Mononuclear cell (primary cell): ENCODE measurements at regions not wholly inside any gene's neighbourhood (a gene's known extent, or its start where the extent isn't known, plus 50 kb on each side); places are given as distances from the start of the nearest gene placed in this dataset.

Source experiments
- H3K27me3 ChIP-seq: 2 replicates; pipeline ENCODE4 v1.6.0; 2011; ENCODE audit warnings: low read length, control low read depth; ENCODE audit not compliant: insufficient read depth
- H3K4me1 ChIP-seq: 2 replicates; pipeline ENCODE4 v1.5.1; 2011; ENCODE audit warnings: mild to moderate bottlenecking, low read length, control low read depth; ENCODE audit not compliant: insufficient read depth
- H3K4me3 ChIP-seq: 2 replicates; pipeline ENCODE4 v1.5.1; 2011; ENCODE audit warnings: mild to moderate bottlenecking, low read length, moderate library complexity
- H3K9me3 ChIP-seq: 2 replicates; pipeline ENCODE4 v1.5.1; 2011; ENCODE audit warnings: low read depth, mild to moderate bottlenecking, control low read depth, low read length

DNA sequence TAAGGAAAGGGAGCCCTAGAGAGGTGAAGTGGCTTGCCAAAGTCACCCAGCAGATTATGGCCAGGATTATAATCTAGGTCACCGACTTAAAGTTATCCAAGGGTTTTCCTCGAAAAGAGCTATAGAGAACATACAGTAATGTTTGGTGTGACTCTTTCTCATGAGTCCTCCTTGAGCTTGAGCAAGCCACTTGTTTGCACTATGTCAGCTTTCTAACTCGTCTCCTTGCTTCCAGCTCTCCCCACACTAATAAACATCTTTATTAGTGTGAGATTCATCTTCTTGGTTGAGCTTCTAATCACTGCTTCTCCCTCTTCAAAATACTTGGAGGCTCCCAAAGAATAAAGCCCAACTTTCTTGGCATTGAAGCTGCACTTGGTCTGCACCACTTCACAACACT is 390.0 kb upstream of the USP24 start:
- no peaks in the 10 kb centered on the region for H3K9me3 ChIP-seq
- H3K4me1 ChIP-seq, result no peaks in the 10 kb centered on the region
- H3K4me3 ChIP-seq, result no peak overlapping the region
- H3K27me3 ChIP-seq, result no peaks in the 10 kb centered on the region

DNA sequence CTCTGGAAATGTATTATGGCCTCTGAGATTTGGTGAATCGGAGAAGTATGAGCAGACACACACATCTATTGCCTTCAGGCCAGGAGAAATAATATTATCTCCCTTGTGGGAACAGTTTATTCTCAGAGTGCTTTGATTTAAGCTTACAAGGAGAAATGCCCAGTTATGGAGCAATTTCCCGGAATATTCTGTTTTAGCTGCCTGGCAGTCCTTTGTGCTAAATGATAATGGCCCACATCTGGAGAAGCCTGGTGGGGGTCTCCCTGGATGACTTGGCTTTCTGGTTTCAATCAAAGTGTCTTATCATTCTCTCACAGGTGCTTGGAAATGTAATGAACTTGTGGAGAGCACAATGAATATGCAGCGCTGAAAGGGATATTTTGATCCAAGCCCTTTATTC is 389.6 kb upstream of the USP24 start:
- Histone ChIP-seq H3K27me3 (no peaks in the 10 kb centered on the region), H3K4me3 (no peak overlapping the region), H3K4me1 (no peaks in the 10 kb centered on the region), H3K9me3 (no peaks in the 10 kb centered on the region)

DNA sequence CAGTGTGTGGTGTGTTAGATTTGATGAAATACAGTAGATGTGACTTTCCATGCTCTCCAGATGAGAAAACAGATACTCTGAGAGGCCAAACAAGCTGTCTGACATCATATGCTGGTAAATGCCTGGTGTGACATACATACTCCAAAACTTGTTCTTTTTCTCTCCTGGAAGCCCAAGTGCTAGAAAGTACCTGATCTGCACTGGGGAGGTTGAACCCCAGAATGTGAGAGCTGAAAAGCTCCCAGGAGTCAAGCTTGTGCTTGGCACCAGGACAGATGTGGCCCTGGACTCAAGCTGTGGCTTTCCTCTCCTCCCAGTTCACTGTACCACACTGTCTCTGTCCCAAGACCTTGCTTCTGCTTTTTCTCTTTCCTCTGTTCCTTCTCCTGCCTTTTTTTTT is 389.0 kb upstream of the USP24 start:
- H3K9me3 ChIP-seq, result no peaks in the 10 kb centered on the region
- H3K4me3 ChIP-seq, result no peak overlapping the region
- no peaks in the 10 kb centered on the region for H3K4me1 ChIP-seq
- H3K27me3 ChIP-seq, result no peaks in the 10 kb centered on the region

DNA sequence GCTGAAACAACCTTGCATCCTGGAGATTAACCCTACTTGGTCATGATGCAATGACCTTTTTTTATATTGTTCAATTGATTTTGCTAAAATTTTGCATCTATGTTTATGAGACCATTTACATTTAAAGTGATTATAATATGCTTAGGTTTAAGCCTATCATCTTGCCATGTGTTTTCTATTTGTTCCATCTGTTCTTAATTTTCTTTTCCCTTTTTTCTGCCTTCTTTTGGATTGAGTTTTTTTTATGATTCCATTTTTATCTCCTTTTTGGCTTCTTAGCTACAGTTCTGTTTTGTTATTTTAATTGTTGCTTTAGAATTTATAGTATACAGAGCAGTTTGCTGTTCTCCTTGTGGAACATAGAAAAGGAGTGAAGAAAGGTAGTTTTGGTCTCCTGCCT is 385.1 kb upstream of the USP24 start:
- no peak overlapping the region for H3K4me3 ChIP-seq
- no peaks in the 10 kb centered on the region for H3K9me3 ChIP-seq

DNA sequence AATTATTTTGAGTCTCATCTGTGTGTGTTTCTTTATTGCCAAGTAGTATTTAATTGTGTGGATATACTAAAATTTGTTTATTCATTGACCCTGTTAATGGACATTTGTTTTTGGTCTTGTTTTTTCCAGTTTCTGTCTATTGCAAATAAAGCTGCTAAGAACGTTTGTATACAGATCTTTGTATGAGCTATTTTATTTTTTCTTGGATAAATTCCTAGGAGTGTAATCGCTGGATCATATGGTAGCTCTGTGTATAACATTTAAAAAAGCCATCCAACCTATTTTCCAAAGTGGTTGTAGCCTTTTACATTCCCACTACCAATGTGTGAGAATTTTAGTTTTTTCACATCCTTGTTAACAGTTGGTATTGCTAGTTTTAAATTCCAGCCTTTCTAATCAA is 382.7 kb upstream of the USP24 start:
- no peaks in the 10 kb centered on the region for H3K27me3 ChIP-seq
- H3K4me3 ChIP-seq, result no peak overlapping the region
- no peaks in the 10 kb centered on the region for H3K9me3 ChIP-seq
- H3K4me1 ChIP-seq, result no peaks in the 10 kb centered on the region

More for the DNA sequence above, 385.1 kb upstream of the USP24 start:
- Histone ChIP-seq H3K27me3 (no peaks in the 10 kb centered on the region), H3K4me1 (no peaks in the 10 kb centered on the region)

DNA sequence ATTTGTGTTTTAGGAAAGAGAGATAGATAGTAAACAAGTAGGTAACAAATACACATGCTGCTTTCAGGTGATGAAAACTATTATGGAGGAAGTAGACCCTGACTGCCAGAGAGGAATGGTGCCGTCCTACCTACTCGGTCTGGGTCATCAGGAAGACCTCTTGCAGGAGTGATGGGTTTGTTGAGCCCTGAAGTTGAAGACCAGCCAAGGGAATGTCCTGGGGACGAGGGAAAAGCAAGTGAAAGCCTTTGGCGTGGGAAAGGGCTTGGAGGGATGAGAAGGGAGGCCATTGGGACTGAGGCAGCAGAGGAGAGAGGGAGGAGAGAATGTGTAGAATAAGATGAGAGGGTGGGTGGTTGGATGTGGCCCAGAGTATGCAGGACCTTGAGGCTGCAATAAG is 379.5 kb upstream of the USP24 start:
- Histone ChIP-seq H3K4me1 (no peaks in the 10 kb centered on the region), H3K27me3 (no peaks in the 10 kb centered on the region), H3K9me3 (no peaks in the 10 kb centered on the region), H3K4me3 (no peak overlapping the region)

DNA sequence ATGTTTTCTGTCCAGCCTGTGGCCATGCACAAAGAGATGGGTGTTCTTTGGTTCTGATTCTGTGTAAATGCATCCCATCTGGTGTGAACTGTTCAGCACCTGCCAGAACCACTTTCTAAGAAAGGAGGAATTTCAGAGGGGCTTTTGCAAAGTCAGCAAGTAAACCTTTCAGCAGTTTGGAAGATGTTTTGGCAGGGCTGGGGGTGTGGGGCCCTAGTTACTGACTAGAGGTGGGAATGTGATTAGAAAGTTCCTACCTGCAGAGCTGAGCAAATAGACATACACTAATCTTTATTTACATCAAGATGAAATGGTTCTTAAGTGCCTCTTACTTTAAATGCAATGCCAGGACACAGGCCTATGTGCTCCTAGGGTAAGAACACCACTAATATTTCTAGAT is 378.1 kb upstream of the USP24 start:
- H3K9me3 ChIP-seq, result no peaks in the 10 kb centered on the region
- H3K4me3 ChIP-seq, result no peak overlapping the region
- H3K4me1 ChIP-seq, result no peaks in the 10 kb centered on the region
- H3K27me3 ChIP-seq, result no peaks in the 10 kb centered on the region

DNA sequence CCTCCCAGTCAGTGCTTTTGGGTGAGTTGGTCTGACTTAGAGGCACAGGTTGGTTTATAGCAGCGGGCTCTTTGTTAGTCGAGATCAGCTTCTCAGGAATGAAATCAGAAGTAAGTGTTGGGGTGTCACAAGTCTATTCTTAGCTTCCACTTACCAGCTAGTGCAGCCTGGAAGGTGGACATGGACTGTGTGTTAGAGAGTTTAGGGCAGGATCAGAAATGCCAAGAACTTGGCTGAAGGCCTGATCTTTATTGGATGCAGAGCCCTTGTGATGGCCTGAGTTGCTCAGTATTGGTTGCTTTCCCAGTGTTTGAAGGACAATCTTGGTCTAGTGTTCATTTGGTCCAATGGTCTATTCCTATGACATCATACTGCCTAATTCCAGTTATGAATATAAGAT is 377.0 kb upstream of the USP24 start:
- no peaks in the 10 kb centered on the region for H3K4me1 ChIP-seq
- no peak overlapping the region for H3K4me3 ChIP-seq
- no peaks in the 10 kb centered on the region for H3K27me3 ChIP-seq
- no peaks in the 10 kb centered on the region for H3K9me3 ChIP-seq

DNA sequence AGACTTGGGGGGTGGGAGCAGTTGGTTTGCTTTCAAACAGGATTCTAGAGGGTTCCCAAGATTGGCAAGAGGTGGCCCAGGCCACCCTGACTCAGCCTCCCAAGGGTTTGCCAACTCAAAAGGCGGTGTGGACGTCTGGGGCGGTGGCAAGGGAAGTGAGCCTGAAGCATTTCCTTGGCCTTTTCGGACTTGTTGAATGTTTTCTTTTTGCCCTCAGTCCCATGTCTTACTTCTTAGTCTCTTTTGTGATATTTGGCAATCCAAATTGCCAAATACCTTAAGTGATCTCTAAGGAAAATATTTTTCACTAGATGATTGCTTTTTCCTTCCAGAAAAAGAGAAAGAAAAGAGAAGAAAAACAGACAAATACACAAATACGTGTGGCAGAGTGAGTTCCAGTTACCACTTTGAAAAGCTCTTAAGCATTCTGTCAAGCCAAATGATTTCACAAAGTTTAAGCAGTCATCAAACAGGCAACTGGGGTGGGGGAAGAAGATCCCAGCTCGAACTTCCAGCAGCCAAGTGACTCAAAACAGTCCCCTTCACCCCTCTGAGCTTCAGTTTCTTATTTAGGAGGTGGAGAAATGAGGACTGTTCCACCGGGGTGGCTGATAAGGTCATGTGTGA is 374.6 kb upstream of the USP24 start:
- H3K4me3 ChIP-seq, result no peak overlapping the region
- no peaks in the 10 kb centered on the region for H3K9me3 ChIP-seq
- H3K27me3 ChIP-seq, result no peaks in the 10 kb centered on the region
- no peaks in the 10 kb centered on the region for H3K4me1 ChIP-seq

DNA sequence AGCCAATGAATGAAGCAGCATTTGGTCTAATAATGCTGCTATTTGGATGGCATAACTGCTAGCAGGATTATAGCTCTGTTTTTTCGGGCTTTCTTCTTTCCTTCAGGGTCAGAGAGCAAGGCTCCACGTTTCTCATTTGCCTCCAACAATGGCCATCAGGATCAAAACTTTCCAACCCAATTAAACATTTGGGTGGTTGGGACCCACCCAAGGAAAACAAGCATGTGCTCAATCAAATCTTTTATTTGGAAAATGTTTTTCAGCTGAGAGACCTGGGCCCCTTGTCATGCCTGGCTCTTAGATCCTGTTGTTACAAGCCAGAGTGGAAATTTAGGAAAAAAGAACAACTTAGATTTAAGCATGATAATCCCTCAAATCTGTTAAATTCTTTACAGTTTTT is 373.1 kb upstream of the USP24 start:
- H3K4me1 ChIP-seq, result no peaks in the 10 kb centered on the region

DNA sequence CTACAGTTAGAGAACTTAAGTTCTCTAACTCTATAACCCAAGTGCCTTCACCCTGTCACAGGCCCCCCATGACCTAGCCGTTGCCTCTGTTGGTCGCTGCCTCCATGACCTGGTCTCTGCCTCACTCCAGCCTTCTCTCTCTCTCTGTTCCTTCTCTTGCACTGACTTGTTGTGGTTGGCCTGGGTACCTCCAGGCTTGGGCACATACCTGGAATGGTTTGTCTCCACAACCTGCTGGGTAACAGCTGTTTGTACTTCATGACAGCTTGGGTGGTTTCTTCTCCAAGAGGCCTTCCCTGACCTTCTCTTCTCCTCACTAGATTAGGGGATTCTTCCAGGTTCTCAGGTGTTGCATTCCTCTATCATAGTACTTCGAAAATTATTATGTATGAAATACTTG is 371.6 kb upstream of the USP24 start:
- Histone ChIP-seq H3K27me3 (no peaks in the 10 kb centered on the region), H3K4me3 (no peak overlapping the region), H3K4me1 (no peaks in the 10 kb centered on the region), H3K9me3 (no peaks in the 10 kb centered on the region)

More for the DNA sequence above, 373.1 kb upstream of the USP24 start:
- no peak overlapping the region for H3K4me3 ChIP-seq
- no peaks in the 10 kb centered on the region for H3K9me3 ChIP-seq
- no peaks in the 10 kb centered on the region for H3K27me3 ChIP-seq

DNA sequence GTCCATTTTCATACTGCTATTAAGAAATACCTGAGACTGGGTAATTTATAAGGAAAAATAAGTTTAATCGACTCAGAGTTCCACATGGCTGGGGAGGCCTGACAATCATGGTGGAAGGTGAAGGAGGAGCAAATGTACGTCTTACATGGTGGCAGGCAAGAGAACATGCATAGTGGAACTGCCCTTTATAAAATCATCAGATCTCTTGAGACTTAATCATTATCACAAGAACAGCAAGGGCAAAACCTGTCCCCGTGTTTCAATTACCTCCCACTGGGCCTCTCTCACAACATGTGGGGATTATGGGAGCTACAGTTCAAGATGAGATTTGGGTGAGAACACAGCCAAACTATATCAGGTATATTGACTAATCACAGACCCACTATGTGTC is 370.2 kb upstream of the USP24 start:
- Histone ChIP-seq H3K4me3 (no peak overlapping the region), H3K4me1 (no peaks in the 10 kb centered on the region), H3K9me3 (no peaks in the 10 kb centered on the region), H3K27me3 (no peaks in the 10 kb centered on the region)

DNA sequence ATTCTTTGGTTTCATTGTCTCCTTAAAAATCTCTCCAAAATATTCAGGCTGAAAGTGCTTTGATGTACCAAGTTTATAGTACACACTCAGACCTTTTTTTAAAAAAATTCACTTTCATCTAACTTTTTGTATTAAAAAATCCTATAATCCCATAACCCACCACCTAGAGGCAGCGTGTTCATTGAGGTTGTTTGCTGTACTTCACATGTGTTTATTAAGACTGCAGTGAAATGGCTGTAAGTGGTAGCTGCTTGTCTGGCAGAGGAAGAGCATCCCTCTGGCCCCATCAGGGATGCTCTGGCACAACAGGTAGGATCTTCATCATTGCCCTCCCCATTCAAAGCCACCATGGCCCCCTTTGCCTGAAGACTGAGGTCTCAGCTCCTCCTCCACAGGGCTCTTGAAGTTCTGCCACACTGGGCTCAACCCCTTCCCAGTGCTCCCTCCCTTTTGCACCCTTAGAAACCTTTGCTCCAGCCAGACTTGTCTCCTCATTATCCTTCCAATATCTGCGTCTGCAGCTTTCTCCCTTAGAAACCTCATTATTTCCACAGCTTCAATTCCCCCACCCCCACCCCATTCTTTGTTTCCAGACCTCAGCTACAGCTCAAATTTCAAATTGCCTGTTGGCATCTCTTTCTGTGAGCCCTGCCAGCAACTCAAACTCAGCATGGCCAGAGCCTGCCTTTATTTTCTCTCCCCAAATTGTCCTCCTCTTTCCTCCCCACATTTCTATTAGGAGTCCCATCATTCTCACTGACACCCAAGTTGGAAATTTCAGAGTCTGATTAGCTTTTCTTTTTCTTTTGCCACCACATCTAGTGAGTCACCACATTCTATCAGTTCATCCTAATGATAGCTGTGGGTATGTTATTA is 369.6 kb upstream of the USP24 start:
- Histone ChIP-seq H3K27me3 (no peaks in the 10 kb centered on the region), H3K4me3 (no peak overlapping the region), H3K9me3 (no peaks in the 10 kb centered on the region), H3K4me1 (no peaks in the 10 kb centered on the region)

DNA sequence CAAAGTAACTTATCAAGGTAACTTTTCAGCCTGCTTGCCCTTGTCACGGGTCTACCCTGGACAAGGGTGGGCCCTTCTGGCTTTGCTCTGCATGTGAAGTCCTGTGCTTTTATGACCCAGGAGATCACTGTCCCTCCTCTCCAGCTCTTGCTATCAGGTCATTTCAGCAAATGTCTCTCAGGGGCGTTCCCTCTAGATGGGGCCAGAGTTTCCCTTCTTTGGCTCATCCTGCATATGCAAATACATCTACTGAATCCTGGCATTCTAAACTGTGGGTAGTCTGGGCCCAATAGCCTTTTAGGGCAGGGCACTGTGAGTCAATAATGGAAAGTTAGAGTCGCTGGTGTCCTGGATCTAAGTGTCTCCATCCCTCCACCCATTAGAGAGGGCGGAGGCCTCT is 366.9 kb upstream of the USP24 start:
- Histone ChIP-seq H3K27me3 (no peaks in the 10 kb centered on the region), H3K4me3 (no peak overlapping the region), H3K9me3 (no peaks in the 10 kb centered on the region), H3K4me1 (no peaks in the 10 kb centered on the region)

DNA sequence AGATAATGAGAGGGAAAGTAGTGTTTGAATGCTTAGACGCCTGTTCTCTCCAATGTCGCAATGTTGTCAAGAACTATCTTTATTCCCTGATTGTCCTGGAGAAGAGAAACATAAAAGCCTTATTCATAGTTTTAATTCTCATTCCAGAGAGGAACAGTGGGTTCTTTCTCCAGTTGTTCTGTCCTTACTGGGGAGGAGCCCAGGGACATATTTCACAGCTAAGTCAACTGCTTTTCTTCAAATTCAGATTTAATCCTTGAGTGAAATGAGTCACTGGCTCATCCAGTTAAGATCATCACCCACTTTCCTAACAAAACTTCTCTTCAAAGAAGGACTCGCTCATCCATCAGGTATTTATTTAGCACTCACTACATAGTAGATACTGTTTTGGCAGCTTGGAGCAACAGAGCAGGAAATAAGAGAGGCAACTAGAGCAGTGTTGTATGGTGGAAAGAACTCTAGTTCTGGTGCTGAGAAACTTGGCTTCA is 365.7 kb upstream of the USP24 start:
- Histone ChIP-seq H3K9me3 (no peaks in the 10 kb centered on the region), H3K4me1 (no peaks in the 10 kb centered on the region), H3K27me3 (no peaks in the 10 kb centered on the region), H3K4me3 (no peak overlapping the region)
